ENCODE measurements at regions not wholly inside any gene's neighbourhood (a gene's known extent, or its start where the extent isn't known, plus 50 kb on each side); places are given as distances from the start of the nearest gene placed in this dataset.

DNA sequence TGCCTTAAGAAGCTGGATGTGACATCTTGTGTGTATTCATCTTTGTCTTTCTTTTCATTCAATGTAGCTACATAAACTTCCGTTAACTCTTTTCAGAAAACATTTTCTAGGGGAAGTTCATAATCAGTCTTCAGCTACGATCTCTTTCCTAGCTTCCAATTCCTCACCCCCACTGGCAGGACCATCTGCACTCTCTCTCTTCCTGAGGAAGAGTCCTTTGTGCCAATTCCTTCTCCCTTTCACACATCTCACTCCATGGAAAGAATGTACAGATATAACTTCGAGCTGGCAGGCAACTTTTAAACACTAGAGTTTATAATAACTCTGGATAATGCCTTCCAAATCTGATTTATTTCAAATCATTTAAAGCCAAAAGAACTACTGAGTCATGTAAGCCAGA lies 495.7 kb downstream of the GALC start:
- no peak for DNase-seq

- no peak for DNase-seq
Measured at GRCh38 chr14:87494010-87494409, 499.0 kb downstream of the GALC start.

- no peak for DNase-seq
Measured at GRCh38 chr14:87492561-87492960, 500.4 kb downstream of the GALC start.

GRCh38 chr14:87491816-87492215 lies 501.2 kb downstream of the GALC start:
- no peak for DNase-seq

DNA sequence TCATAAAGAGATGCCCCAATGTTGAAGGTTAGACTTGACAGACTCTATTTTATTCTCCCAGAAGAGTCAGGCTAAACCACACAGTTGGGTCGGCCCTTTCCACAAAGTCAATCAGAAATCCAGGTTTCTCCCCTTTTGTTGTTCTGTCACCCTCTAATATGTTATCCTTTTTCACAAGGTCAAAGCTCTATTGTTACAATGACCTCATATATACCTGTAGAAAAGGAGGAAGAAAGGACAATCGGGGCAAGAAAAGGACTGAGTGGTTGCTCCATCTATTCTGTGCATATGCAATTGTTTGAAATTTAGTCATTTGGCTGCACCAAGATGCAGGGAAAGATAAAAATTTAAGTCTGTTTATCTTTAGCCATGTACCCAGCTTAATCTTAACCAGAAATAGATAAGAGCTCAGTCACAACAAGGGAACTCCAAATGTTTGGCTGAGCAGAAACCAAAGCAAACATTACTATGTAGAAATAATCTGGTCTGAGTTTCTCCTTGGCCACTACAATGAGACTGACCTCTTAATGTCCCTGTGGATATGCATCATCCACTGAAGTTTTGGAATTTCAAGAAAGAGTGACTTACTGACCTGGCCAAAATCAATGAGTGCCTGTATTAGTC lies 503.7 kb downstream of the GALC start:
- DNase-seq: no peak

GRCh38 chr14:87483271-87484260 lies 509.4 kb downstream of the GALC start:
- DNase-seq: no peak

DNA sequence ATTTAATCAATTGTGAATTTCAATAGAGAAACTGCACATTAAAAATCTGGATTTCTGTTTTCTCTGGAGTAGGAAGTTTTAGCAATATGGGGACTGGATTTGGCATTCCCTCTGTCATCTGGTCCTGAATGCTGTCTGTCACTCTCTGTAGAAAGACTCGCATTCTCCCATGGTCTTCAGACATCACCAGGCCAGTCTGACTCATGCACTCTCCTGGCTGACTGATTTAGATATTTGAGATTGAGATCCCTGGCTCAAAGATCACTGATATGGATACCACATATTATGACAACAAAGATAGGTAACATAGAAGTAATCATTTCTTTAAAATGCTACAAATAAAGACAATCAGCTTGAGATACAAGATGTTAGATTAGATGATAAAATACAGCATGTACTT lies 524.5 kb downstream of the GALC start:
- DNase-seq: no peak

DNA sequence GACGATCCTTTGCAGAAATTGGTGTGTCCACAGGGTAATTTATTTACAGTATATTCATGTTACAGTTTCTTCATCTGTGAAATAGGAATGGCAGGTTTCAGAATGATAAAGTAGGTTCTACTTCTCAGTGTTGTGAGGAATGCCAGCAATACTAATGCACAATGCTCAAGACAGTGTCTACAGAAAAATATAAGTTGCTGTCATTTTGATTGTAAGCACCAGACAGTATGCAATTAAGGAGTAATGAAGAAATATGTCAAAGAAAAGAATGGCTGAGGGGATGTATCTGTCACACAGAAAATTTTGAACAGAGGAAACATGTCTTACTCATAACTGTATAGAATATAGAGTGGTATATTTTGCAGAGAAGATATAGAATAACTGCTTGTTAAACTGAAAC lies 525.4 kb downstream of the GALC start:
- no peak for DNase-seq

DNA sequence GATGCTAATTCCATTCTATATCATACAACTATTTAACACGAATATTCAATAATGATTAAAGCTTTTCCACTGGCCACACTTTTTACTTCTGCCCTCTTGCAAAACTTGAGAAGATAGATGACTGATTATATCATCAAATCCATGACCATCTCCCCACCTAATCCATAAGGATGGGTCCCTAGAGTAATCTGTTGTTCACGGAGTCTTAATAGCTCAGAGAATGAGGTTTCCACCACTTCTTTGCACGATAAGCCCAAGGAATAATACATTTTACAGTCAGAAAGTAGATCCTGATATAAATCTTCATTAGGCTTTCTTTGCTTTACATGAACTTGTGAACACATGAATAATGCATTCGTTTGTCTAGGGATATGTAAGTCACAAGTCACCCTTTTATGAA lies 527.2 kb downstream of the GALC start:
- DNase-seq: no peak

DNA sequence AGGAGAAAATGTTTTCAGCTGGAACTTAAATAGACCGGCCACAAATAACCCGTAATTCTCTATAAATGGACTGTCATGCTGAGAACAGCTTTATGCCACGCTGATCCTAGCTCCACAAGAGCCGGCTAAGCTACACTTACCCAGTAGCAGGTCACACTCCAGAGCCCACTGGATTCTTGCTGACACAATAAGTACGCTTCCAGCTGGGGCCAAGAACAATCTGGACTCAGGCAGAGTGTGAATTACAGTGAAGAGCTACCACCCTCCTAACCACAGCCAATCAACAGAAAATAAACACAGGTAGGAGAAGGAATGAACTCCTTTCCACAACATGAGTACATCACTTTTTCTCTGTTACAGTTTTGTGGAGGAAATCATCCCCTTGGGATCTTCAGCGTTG lies 531.3 kb downstream of the GALC start:
- no peak for DNase-seq

GRCh38 chr14:87457720-87458119 lies 535.3 kb downstream of the GALC start:
- DNase-seq: no peak

DNA sequence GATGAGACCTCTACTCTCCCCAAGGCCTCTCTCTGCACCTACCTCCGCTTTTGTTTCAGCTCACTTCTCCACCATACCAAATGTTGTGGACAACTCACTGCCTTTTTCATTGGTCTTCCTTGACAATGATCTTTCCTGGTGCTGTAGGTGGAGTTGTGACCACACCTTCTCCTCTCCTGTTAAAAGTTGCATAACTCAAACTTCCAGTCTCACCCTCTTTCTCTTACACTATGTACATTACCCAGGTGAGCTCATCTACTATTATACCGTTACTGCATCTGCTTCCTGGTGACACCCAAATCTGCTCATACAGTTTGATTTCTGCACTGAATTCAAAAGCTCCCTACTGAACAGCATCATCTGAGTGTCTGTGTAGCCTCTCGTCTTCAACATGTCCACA lies 542.8 kb downstream of the GALC start:
- no peak for DNase-seq

GRCh38 chr14:87449016-87449415 lies 544.0 kb downstream of the GALC start:
- DNase-seq: no peak

DNA sequence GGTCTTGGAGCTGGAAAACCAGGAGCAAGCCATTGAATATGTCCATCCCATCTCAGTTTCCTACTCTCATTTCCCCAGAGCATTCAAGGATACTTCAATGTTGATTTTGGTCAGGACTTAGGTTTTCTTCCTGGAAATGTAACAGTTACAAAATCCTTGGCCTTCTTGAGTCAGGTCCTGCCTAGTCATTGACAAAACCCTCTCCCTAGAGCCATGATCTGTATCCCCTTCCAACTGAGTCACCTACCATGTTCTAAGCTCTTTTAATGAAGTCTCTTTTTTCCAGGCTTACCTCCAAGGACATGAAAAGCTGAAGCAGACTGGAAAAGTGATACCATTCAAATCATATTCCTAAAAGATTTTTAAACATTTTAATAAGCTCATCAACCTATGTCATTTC lies 549.2 kb downstream of the GALC start:
- DNase-seq: no peak

GRCh38 chr14:87443039-87443438 lies 549.9 kb downstream of the GALC start:
- no peak for DNase-seq

DNA sequence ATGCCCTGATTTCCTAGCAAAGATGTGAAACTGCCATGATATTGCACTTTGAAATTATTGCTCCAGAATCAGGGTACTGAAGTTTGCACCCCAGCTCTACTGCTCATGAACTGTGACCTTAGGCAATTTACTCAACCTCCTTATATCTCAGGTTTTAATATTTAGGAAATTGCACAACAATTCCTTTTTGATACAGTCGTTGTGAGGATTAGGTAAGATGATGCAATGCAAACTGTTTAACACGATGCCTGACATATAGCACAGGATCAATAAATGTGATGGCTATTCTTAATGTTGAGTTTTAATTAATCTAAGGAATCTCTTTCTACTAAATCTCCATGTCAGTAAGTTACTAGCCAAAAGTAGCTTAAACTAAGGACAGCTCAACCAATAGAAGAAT lies 555.8 kb downstream of the GALC start:
- DNase-seq: no peak

DNA sequence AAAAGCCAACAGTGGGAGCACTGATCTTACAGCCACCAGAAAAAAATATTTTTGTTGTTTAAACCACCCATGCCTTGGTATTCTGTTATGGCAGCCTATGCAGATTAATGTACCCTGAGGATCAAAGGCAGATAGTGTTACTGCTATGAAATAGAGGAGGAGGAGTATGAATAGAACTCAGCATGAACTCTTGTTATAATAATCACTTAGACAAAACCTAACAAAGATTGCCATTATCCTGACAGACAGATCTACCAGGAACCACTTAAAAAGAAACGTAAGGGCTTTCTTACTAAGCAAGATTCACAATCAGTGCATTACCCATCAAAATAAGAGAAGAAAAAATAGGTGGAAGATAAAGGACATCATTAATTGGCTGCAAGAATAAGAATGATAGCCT lies 558.3 kb downstream of the GALC start:
- DNase-seq: no peak

GRCh38 chr14:87434011-87434410 lies 559.0 kb downstream of the GALC start:
- no peak for DNase-seq

GRCh38 chr14:87432698-87433097 lies 560.3 kb downstream of the GALC start:
- DNase-seq: no peak

DNA sequence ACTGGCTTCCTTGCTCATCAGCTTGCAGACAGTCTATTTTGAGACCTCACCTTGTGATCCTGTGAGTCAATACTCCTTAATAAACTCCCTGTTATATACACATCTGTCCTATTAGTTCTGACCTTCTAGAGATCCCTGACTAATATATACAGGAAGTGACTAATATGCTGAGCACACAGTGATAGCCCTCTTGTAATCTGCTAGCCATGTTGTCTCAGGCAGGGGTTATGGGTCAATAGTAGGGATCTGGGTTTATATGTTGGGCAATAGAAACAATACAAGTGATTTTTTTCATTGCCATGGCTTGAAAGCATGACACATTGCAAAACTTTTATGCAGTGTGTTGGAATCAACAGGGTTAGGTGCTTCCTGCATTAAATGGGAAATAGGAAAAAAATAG lies 562.2 kb downstream of the GALC start:
- no peak for DNase-seq

DNA sequence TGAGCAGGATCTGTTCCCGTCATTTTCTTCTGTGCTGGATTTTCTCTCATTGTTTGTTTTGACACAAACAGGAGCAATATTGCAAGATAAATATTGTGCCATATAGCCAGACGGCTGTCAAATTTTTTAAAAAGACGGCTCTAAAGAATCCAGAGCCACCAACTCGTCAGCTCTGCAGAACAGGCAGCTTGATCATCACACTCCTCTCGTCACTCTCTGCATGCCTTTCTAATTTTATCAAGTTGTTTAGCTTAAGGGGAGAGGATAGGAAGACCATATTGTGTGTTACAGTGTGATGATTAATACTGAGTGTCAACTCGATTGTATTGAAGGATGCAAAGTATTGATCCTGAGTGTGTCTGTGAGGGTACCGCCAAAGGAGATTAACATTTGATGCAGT lies 562.8 kb downstream of the GALC start:
- DNase-seq: no peak

DNA sequence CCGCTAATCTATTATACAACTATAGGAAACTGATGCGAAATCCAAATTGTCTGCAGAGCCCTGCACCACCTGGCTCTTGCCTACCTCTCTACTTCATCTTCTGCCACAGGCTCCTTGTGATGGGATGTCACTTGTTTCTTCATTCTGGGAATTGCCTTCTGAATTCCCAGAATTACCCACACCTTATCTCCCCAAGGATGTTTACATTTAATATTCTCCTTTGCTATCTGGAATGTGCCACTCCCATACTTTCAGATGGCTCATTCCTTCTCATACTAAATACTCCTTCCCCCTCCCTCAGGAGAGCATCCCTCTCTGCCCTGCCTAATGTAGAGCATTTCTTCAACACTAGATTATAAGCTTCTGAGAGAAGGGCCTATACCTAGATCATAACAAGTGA lies 573.1 kb downstream of the GALC start:
- DNase-seq: no peak

GRCh38 chr14:87411370-87411769 lies 581.6 kb downstream of the GALC start:
- DNase-seq: no peak

DNA sequence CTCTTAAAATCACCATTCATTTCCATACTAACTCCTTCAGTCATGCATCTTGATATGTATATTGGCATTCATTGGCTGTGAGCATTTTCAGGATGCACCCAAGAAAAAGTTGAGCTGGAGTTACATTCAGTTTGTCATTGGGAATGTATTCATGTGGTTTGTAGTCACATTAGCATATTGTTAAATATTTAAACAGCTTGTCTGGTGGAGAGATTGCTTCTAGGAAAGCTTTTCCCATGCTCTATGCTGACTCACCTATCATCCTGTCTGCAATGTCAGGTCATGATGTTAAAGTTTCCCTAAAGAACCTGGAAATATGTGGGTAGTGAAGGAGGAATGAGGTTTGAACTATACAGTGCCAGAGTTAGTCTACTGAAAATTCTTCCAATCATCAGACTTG lies 583.6 kb downstream of the GALC start:
- no peak for DNase-seq

DNA sequence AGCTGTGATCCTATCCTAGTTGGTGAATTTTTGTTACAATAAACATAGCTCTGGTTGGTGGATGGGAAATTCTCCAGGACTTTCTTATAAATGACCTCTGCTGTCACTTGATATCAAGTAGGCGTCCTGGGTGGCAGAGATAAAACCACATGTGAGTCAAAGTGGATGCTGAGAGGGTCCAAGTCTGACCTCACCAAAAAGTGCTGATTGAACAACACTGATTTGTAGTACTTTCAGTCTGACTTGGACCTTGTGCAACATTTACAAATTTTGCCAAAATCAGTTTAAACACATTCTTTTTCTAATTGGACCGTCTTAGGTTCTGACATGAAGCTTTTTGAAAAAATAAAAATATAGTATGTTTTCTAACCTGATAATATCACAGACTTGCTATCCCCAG lies 585.6 kb downstream of the GALC start:
- no peak for DNase-seq
